GM10248 (cell line): ENCODE measurements at regions not wholly inside any gene's neighbourhood (a gene's known extent, or its start where the extent isn't known, plus 50 kb on each side); places are given as distances from the start of the nearest gene placed in this dataset.

ENCODE experiments used
- CTCF ChIA-PET: fragments of 300-600 bp; sonication (Branson Sonifier 250); formaldehyde crosslinking; extraction: SDS; loops from one replicate; lab custom pipeline; 2021; ENCODE audit warnings: antibody characterized with exemption; lab: Yijun Ruan, JAX
- POLR2A ChIA-PET: fragments of 350-650 bp; sonication (Branson Sonifier 250); formaldehyde crosslinking; extraction: SDS; loops from one replicate; lab custom pipeline; 2020; ENCODE audit warnings: antibody characterized with exemption; lab: Yijun Ruan, JAX
- DNase-seq: peaks from one replicate; pipeline ENCODE4 v3.0.0; 2012; ENCODE audit errors: extremely low spot score
- CTCF ChIP-seq: IDR thresholded peaks from 2 replicates; pipeline ENCODE4 v1.5.1; 2012; ENCODE audit warnings: mild to moderate bottlenecking, low read depth; ENCODE audit errors: extremely low read depth, missing control alignments, control extremely low read depth

- POLR2A ChIA-PET = no interaction called here
- no peak for DNase-seq
- TF ChIP-seq CTCF = no peak
- CTCF ChIA-PET = interaction anchor here (1.5 to 4.8 kb wide), 4 partner anchors 11 to 107 kb away, joined by 5 to 43 read pairs (median 10); no protein-coding TSS in a partner anchor
Measured at GRCh38 chr5:139740992-139741672, 54.5 kb upstream of the PSD2 start.

- ChIA-PET CTCF (interaction anchor here (0.7 to 4.8 kb wide), 4 partner anchors 10 to 108 kb away, joined by 3 to 43 read pairs (median 6); no protein-coding TSS in a partner anchor), POLR2A (no interaction called here)
- no peak for TF ChIP-seq CTCF
- no peak for DNase-seq
Measured at GRCh38 chr5:139741823-139742172, 53.8 kb upstream of the PSD2 start.

- ChIA-PET CTCF (interaction anchor here (0.7 to 4.8 kb wide), 6 partner anchors 10 to 109 kb away, joined by 3 to 43 read pairs (median 4); no protein-coding TSS in a partner anchor), POLR2A (no interaction called here)
- no peak for DNase-seq
- no peak for TF ChIP-seq CTCF
Measured at GRCh38 chr5:139742173-139742903, 53.3 kb upstream of the PSD2 start.

- no peak for TF ChIP-seq CTCF
- CTCF ChIA-PET = interaction anchor here (1.1 to 12.8 kb wide), 8 partner anchors 10 to 110 kb away, joined by 3 to 150 read pairs (median 4); no protein-coding TSS in a partner anchor
- POLR2A ChIA-PET = interaction anchor here (0.6 kb wide), 1 partner anchor 12 kb away, joined by 3 read pairs; no protein-coding TSS in a partner anchor
- no peak for DNase-seq
Measured at GRCh38 chr5:139743001-139743771, 52.4 kb upstream of the PSD2 start.

- ChIA-PET CTCF (interaction anchor here (1.1 to 12.8 kb wide), 8 partner anchors 9 to 111 kb away, joined by 3 to 150 read pairs (median 4); no protein-coding TSS in a partner anchor), POLR2A (no interaction called here)
- no peak for DNase-seq
- TF ChIP-seq CTCF = no peak
Measured at GRCh38 chr5:139743804-139744203, 51.8 kb upstream of the PSD2 start.

- ChIA-PET CTCF (interaction anchor here (1.1 to 12.8 kb wide), 8 partner anchors 8 to 111 kb away, joined by 3 to 150 read pairs (median 4); no protein-coding TSS in a partner anchor), POLR2A (no interaction called here)
- no peak for TF ChIP-seq CTCF
- DNase-seq = no peak
Measured at GRCh38 chr5:139744471-139745131, 51.0 kb upstream of the PSD2 start.
